Cerebellar cortex (tissue), 1 donor: ENCODE measurements at regions not wholly inside any gene's neighbourhood (a gene's known extent, or its start where the extent isn't known, plus 50 kb on each side); places are given as distances from the start of the nearest gene placed in this dataset.
"Not testable (repeated sequence)": the region's sequence is repeated elsewhere in the genome, so short reads cannot be mapped to it uniquely, and the experiment has no call there.

Experiments
- DNase-seq: peaks from one replicate; pipeline ENCODE4 v3.0.0-alpha.2; 2015; ENCODE audit warnings: low spot score

- DNase-seq: no peak
Observed at GRCh38 chr12:25684070-25684469, 131.0 kb upstream of the LMNTD1 start.

DNA sequence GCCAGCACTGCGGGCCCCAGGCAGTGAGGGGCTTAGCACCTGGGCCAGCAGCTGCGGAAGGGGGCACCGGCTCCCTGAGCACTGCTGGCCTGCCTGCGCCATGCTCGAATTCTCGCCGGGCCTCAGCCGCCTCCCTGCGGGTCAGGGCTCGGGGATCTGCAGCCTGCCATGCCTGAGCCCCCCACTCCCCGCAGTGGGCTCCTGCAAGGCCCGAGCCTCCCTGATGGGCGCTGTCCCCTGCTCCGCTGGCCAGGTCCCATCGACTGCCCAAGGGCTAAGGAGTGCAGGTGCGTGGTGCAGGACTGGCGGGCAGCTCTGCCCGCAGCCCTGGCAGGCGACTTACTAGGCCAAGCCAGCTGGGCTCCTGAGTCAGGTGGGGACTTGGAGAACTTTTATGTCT lies 133.3 kb upstream of the LMNTD1 start:
- no peak for DNase-seq

GRCh38 chr12:25687226-25687625 lies 134.1 kb upstream of the LMNTD1 start:
- DNase-seq: no peak

DNA sequence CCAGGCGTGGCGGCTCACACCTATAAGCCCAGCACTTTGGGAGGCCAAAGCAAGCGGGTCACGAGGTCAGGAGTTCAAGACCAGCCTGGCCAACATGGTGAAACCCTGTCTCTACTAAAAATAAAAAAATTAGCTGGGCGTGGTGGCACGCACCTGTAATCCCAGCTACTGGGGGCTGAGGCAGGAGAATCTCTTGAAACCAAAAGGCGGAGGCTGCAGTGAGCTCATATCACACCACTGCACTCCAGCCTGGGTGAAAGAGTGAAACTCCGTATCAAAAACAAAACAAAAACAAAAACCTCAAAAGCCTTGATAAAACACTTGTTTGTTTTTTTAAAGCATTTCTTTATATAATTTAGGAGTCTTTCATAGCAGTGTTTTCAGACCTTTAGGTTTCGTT lies 135.8 kb upstream of the LMNTD1 start:
- DNase-seq: not testable (repeated sequence)

GRCh38 chr12:25689996-25690501 lies 137.0 kb upstream of the LMNTD1 start:
- DNase-seq: peak; percentile 37

DNA sequence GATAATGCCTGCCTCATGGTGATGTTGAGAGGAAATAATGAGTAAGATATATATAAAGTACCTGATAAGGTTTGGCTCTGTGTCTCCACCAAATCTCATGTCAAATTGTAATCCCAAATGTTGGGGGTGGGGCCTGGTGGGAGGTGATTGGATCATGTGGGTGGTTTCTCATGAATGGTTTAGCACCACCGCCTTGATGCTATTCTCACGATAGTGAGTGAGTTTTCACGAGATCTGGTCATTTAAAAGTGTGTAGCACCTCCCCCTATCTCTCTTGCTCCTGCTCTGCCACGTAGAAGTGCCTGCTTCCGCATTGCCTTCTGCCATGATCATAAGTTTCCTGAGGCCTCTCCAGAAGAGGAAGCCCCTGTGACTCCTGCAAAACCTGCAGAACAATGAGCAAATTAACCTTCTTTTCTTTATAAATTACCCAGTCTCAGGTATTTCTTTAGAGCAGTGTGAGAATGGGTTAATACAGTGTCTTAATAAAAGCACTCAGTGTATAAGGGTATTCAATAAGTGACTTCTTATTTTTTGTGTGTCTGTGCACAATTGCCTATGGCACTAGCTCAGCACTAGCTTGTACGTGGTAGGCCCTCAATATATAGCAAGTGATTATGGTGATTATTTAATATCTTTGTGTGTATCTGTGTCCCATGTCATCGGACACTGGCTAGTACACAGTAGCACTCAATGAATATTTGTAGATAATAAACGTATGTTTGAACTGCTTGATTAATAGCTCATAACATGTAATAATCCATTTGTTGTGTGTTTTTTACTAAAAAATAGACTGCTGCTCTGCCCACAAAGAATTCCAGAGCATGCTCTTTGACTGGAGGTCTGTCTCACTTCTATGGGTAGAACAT lies 138.1 kb upstream of the LMNTD1 start:
- DNase-seq: no peak

DNA sequence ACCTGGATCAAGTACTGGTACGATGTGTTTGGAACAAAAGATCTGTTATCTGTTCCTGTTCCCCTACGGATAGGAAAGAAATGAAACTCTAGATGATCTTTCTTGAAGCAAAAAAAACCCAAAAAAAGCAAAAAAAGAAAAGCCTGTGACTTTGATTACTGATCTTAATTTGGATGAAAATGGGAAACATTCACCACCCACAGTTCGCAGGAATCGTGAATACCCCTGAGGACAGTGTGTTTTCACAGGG lies 138.7 kb upstream of the LMNTD1 start:
- no peak for DNase-seq

DNA sequence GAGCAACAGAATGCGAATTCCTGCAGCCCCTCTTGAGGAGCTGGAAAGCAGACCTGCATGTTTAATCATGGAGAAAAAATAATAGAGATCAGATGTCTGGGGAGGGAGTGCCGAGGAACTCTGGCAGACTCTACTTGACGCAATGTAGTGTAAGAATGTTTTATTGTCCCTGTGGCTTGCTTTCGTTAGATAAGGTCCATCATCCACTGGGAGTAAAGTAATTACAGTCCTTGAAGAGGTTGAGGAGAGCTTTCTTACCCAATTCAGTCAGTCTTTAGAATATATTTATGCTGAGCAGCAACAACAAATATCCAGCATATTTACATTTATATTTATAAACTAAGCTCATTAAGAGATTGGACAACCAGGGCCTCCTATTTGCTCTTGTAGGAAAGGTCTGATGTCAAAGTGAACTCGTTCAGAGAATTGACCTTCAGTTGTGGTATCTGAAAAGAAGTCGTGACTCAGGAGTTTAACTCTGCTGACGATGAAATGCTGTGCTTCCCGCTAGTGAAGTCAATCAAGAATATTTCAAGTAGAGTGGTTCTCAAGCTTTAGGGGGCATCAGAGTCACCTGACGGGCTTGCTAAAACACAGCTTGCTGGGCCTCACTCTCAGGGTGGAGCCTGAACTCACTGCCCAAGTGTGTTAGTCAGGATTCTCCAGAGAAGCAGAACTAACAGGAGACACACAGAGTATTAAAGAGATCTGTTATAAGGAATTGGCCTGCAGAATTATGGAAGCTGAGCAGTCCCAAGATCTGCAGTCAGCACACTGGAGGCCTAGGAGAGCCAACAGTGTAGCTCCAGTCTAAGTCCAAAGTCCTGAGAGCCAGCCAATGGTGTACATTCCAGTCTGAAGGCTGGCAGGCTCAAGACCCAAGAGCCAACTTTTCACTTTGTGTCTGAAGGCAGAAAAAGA lies 139.3 kb upstream of the LMNTD1 start:
- DNase-seq: no peak

- no peak for DNase-seq
Observed at GRCh38 chr12:25694072-25694471, 141.0 kb upstream of the LMNTD1 start.

- no peak for DNase-seq
Observed at GRCh38 chr12:25695574-25695973, 142.5 kb upstream of the LMNTD1 start.

- DNase-seq: no peak
Observed at GRCh38 chr12:25698772-25699171, 145.7 kb upstream of the LMNTD1 start.

GRCh38 chr12:25699454-25699853 lies 146.4 kb upstream of the LMNTD1 start:
- no peak for DNase-seq

DNA sequence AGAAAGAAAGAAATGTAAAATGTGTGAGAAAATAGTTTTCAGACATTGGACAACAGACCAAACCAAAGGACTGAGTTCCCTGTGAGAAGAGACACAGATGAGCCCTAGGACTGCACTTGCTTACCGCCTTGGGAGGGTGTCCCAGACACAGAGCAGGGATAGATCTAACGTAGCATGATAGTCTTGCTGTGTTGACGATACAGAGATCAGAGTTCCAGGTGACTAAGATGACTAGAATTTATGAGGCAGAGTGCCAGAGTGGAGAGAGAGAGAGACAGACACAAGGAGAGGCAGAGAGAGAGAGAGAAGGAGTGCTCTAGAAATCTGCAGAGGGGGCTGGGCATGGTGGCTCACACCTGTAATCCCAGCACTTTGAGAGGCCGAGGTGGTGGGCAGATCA lies 148.2 kb upstream of the LMNTD1 start:
- no peak for DNase-seq

DNA sequence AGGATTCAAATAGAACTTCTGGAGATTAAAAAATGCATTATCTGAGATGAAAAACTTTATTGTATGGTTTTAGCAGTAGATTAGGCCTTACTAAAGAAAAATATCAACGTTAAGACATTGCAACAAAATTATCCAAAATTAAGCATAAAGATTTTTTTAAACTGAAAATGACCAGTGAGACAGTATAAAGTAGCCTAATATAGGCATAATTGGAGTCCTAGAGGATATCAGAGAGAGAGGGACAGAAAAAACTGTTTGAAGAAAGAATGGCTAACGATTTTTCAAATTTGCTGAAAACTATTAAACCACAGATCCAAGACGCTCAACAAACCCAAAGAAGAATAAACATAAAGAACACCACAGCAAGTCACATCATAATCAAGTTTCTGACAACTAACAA lies 149.5 kb upstream of the LMNTD1 start:
- no peak for DNase-seq

DNA sequence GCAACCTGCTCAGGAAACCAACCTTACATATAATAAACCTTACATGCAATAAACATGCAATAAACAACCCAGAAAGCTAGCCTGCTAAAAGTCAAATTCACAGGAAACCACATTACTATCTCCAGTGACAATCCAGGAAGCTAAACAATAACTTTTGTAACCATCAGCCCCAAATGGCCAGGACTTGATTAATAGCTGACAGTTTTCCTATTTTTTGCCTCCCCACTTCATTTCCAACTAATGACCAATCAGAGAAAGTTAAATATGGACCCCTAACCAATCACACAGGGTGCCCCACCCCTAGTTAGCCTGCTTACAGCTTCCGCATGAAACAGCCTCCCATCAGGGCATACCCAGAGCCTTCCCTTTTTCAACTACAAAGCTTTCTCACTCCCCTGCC lies 152.2 kb upstream of the LMNTD1 start:
- DNase-seq: no peak

GRCh38 chr12:25706646-25707045 lies 153.6 kb upstream of the LMNTD1 start:
- DNase-seq: not testable (repeated sequence)

- no peak for DNase-seq
Observed at GRCh38 chr12:25707056-25707455, 154.0 kb upstream of the LMNTD1 start.

DNA sequence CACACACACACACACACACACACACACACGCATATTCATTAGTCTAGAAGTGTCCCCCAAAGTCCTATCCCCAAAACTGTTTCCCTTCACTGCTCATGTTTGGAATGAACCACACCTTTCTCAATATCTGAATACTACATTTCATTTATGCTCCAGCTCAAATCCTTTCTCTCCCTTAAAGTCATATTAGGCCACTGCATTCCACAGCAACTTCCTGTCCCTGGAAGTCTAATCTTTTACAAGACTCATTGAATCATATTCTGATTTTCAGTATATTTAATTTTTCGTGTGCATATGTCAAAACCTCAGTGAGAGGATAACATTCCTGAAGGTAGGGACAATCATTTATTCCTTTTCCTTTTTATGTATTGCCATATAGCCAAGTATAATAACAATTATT lies 155.6 kb upstream of the LMNTD1 start:
- DNase-seq: no peak

- peak; percentile 1 for DNase-seq
Observed at GRCh38 chr12:25710128-25710527, 157.0 kb upstream of the LMNTD1 start.

DNA sequence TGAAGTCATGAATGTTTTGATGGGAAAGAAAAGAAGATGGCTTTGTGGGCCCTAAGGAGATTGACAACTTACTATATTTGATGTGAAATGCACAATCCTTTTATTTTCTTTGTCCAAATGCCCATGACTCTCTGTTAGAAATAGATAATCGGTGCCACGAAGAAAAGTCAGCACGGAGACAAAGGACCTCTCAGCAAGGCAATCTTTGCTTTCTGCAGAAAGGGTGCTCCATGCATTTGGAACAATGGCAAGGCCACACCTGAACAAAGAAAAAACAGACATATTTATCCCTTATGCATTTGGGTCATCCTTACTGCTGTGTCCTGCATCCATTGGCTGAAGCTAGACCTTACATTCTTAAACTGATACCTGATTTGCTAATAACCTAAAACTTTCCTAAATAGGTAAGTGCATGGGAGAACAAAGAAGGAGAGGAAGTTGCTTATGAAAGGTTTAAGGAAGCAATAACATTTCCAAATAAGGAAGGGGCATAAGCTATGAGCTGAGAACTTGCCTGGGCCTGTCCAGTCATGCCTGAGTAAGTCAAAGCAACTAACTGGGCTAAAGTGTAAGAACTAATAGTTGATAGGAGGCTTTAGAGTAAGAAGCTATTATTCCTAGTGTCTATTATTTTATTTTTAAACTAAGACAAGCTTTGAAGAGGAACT lies 158.0 kb upstream of the LMNTD1 start:
- not testable (repeated sequence) for DNase-seq

GRCh38 chr12:25712169-25712568 lies 159.1 kb upstream of the LMNTD1 start:
- no peak for DNase-seq

GRCh38 chr12:25713264-25713663 lies 160.2 kb upstream of the LMNTD1 start:
- no peak for DNase-seq
